Astrocyte (in vitro differentiated cells and primary cell): ENCODE measurements at regions not wholly inside any gene's neighbourhood (a gene's known extent, or its start where the extent isn't known, plus 50 kb on each side); places are given as distances from the start of the nearest gene placed in this dataset.

Experiments used
- CTCF ChIP-seq: IDR thresholded peaks from 2 replicates; pipeline ENCODE4 v1.5.1; 2011; ENCODE audit warnings: low read depth, mild to moderate bottlenecking, inconsistent platforms, low read length, moderate library complexity; ENCODE audit not compliant: insufficient read depth
- EZH2 ChIP-seq: IDR thresholded peaks from 2 replicates; pipeline ENCODE4 v1.6.1; 2012; ENCODE audit warnings: mild to moderate bottlenecking, low read length, inconsistent platforms; ENCODE audit not compliant: insufficient read depth

GRCh38 chr3:25294169-25294805 is 133.8 kb upstream of the RARB start:
- TF ChIP-seq CTCF: no peak
- TF ChIP-seq EZH2: no peak
